ENCODE measurements at regions not wholly inside any gene's neighbourhood (a gene's known extent, or its start where the extent isn't known, plus 50 kb on each side); places are given as distances from the start of the nearest gene placed in this dataset.

DNA sequence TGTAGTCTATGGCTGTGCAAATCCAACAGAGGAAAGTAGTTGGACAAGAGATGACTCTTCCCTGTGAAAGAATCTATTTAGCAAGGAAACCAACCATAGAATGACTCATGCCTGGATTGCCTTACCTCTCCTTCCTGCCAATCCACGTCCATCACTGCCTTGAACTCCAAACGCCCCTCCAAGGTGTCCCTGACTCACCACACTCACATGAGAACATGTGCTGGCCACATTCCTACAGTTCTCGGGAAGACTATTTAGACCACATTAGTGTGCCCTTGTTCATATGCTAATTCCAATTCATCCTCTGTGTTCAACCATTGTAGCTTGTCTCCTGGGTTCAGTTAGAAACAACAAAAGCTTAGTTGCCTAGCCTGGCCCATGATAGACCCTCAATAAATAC lies 157.3 kb downstream of the SLC30A10 start:
- no peak for DNase-seq

DNA sequence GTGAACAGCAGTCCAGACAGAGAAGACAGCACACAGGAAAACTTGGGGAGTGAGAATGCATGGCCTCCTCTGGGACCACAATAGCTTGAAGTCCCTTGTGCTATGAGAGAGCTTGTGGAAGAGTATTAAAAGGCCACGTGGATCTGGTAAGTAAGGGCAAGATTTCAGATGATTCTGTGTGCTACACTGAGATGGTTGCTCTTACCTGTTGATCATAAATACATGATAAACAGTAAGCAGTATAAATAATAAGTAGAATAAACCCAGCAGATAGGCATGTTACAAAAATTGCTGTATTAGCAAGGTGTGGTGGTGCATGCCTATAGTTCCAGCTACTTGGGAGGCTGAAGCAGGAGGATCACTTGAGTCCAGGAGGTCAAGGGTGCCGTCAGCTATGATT lies 150.4 kb upstream of the ZC3H11B start:
- DNase-seq, result no peak

DNA sequence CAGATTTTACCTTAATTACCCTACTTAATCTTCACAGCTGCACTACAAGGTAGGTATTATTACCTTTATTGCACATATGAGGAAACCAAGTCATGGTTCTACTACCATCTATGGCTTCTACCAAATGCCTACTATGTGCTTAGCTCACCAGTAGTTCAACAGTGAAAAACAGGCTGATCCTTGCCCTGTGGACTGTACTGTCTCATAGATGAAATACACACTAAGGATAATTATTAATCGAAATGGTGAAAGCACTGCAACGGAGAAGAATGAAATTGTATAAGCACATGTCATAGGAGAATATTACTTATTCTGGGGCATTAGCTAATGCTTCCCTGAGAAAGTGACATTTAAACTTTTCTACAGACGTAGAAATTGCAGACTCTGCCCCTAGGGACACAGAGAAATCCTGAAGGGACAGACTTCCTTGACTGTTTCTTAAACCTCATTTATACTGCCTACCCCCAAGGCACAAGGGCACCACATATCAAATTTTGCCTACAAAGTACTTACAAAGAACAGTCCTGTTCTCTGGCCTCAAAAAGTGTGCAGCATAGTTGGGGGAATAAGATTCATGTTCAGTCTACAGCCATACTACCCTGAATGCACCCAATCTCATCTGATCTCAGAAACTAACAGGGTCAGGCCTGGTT lies 148.4 kb upstream of the ZC3H11B start:
- DNase-seq, result no peak

DNA sequence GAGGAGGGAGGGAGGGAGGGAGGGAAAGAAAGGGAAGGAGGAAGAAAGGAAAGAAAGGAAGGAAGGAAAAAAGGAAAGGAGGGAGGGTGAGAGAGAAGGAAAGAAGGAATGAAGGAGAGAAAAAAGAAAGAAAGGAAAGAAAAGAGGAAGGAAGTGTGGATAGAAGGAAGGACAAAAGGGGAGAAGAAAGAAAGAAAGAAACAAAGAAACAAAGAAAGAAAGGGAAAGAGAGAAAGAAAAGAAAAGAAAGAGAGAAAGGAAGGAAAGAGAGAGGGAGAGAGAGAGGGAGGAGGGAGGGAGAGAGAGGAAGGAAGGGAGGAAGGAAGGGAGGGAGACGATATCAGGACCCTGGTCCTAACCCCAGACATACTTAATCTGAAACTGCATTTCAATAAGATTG lies 146.2 kb upstream of the ZC3H11B start:
- DNase-seq, result no peak

DNA sequence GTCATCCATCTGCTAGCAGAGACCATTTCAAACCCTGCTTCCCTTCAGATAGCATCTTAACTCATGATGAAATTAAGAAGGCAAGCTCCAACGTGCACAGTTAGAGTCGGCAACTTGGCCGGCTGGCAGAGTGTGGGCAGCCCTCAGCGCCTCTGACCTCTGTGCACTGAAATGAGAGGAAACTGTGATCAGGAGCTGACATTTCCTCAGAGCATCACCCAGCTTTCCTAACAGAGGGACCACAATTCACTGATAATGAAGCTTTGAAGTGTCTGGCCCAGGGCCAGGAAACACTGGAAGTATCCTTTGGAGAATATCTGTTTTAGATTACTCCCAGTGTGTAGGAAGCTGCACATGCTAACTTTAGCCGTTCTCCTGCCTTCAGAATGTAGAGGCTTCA lies 145.0 kb upstream of the ZC3H11B start:
- DNase-seq, result no peak

DNA sequence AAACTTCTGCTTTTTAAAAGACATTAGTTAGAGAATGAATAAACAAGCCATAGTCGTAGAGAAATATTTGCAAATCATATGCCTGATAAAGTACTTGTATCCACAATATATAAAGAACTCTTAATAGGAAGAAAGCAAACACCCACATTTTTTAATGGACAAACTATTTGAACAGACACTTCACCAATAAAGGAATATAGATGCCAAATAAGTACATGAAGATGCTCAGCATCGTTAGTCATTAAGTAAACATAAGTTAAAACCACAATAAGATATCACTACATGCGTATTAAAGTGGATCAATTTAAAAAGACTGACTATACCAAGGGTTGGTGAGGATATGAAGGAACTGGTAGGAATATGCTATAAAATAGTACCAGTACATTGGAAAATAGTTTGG lies 142.3 kb upstream of the ZC3H11B start:
- DNase-seq, result no peak

- no peak for DNase-seq
These were observed 141.9 kb upstream of the ZC3H11B start for GRCh38 chr1:219754767-219755166.

- no peak for DNase-seq
These were observed 141.0 kb upstream of the ZC3H11B start for GRCh38 chr1:219753914-219754313.

DNA sequence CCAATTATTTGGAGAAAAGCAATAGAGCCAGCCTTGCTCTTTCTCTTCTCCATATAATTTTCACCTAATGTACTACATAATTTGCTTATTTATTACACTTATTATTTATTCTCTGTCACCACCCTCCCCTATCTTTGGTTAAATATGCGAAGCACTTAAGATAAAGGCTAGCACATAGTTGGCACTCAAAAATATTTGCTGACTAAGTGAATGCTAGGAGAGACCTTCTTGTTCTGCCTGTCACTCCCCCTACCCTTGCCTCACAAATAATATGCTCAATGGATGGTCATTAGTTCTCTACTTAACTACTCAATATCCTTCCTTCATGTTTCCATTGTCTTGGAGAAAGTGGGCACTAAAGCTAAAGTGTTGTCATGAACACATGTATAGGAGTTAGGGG lies 139.7 kb upstream of the ZC3H11B start:
- no peak for DNase-seq

- DNase-seq, result no peak
These were observed 139.1 kb upstream of the ZC3H11B start for GRCh38 chr1:219751870-219752507.

DNA sequence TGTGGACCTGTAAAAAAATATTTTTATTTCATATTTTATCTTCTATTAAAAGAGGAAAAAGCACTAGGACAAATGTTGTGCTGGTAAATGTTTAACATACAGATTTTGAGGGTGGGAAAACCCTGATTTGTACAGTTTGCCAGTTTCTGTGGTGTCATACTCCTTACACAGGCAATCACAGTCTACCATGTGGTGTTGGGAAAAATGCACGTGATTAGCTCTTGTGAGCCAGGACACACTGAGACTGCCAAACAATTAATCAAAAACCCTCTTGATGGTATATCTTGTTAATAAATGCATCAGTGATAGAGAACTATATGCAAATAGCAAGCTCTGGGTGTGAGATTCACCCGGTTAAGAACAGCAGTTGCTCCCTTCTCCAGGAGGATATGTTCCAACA lies 136.5 kb upstream of the ZC3H11B start:
- DNase-seq, result no peak

DNA sequence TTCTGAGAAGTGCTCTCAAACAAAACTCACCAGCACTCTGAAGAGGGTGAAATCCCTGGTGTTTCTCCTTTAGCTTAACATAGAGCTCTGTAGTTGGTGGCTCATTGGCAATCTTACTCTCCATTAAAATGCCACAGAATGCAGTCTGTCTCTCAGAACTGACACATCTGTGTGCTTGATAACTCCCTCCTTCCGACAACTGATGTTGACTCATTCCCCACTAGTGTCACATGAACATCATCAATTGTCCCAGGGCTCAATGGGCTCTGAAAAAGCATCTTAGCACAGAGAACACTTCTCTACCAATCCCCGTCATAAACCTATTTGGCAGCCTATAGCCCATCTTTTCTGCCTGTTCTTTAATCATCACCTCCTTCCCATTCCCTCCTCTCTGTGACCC lies 133.2 kb upstream of the ZC3H11B start:
- no peak for DNase-seq

DNA sequence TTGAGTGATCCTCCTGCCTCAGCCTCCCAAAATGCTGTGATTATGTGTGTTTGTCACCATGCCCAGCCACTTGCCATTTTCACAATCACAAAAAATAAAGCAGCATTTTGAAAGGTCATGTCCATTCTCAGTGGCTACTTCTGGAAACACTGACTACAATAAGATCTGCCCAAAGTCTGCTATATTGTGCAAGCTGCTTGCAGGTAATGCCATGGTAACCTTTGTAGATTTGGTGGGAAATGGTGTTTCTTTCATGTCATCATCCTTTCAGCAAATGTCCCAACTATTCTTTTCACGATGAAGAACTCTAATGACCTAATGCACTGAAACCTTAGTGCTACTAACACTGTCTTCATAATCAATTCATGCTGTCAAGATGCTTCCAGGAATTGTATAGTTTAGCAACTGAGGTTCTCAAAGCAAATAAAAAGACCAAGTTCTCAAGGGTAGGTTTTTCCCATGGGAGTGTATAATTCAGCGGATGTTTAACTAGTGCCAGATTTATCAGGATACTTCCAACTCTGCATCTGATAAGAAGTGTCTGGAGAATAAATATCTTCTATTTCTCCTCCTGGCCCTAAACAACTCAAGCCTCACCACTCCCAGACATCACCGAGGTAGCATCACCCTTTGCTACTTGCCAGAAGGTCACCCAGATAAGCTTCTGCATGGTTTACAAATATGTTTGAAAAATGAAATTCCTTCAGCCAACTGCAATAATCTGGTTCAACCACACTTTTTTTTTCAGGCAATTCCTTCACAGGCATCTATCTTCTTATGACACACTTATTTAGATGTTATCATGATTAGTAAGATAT lies 132.0 kb upstream of the ZC3H11B start:
- DNase-seq, result no peak

GRCh38 chr1:219741011-219741970 lies 128.4 kb upstream of the ZC3H11B start:
- no peak for DNase-seq

DNA sequence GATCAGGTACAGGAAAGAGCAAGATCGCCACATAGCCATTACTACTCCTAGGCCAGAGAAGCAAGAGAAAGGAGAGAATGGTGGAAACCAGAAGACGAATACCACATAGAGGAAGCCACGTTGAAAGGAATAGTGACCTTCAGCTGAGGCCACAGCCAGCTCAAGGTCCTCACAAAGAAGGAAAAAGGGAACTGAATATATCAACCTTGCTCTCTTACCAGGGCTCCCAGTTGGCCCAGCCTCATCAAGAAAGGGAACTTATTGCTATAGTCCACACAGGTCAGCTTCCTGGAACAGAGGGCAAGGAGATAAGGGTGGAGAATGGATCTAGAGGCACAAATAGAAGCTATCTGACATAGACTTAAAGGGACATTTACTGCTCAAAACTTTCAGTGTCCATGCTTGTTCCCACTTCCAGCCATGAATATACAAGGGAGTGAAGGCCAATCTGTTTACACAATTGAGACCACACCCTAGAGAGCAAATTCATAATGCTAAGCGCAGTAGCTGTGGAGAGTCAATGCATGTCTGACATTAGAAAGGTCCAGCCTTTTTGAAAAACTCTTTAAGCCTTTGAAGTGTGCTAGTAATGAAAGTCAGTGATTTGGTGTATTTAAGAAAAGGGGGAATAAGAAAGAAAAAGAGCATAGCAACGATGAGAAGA lies 120.7 kb upstream of the ZC3H11B start:
- DNase-seq, result no peak

DNA sequence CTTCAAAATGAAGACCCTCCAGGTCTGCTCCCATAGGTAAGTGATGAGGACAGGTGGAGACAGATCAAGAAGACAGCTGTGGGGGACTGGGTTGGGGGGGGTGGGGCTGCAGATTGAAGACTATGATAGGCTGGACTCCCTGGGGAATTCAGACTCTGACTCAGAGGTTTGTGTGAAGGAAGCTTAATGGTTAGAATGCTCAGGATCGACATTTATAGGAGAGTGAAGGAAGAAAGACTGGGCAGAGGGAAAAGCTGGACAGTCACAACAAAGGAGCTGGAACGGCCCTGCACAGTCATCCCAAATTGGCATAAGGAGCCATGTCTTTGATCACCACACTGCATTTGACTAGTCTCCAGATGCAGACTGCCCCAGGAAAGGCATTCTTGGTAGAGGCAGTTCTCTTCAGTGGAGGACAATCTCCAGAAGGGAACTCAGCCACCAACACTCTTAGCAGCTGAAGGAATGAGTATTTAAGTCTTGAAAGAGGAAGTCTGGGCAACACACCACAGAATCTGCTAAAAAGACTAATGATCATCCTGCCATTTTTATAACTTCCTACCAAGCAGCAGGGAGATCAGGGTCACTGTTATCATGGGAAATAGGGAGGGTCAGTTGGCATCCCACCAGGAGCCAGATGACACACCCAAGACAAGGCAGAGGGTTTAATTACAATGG lies 120.0 kb upstream of the ZC3H11B start:
- DNase-seq, result no peak

- no peak for DNase-seq
These were observed 118.9 kb upstream of the ZC3H11B start for GRCh38 chr1:219731771-219732170.

GRCh38 chr1:219726480-219727272 lies 113.8 kb upstream of the ZC3H11B start:
- no peak for DNase-seq

GRCh38 chr1:219724440-219724839 lies 111.5 kb upstream of the ZC3H11B start:
- no peak for DNase-seq

DNA sequence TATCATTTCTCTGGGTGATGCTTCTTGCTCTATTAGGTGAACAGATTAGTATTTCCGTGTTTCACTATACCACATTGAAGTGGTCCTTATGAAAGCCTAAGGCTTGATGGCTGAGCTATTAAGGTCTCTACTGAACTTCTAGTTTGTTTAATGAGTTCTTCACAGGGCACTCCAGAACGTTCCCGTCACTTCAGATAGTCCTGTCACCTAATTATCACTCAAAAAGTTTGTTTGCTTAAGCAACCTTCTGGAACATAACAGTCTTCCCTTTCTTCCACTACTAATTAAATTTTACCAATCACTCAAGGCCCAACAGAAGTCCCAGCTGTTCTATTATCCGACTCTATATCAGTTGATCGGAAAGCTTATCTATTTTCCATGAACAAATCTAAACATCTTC lies 104.6 kb upstream of the ZC3H11B start:
- no peak for DNase-seq

- DNase-seq, result no peak
These were observed 103.8 kb upstream of the ZC3H11B start for GRCh38 chr1:219716611-219717114.
